HFFc6 (cell line): ENCODE measurements at regions not wholly inside any gene's neighbourhood (a gene's known extent, or its start where the extent isn't known, plus 50 kb on each side); places are given as distances from the start of the nearest gene placed in this dataset.
A peak's percentile ranks its signal among the peaks of the same experiment; 100 is the strongest.
"Not testable (repeated sequence)": the region's sequence is repeated elsewhere in the genome, so short reads cannot be mapped to it uniquely, and the experiment has no call there.

Experiments
- DNase-seq: peaks from one replicate; pipeline ENCODE4 v3.0.0-alpha.2; 2018
- H3K27ac Mint-ChIP-seq: 2 replicates; pipeline ENCODE4 v1.8.0; 2020; ENCODE audit warnings: mild to moderate bottlenecking, mixed read lengths
- H3K27me3 Mint-ChIP-seq: 2 replicates; pipeline ENCODE4 v1.8.0; 2021; ENCODE audit warnings: mild to moderate bottlenecking, moderate library complexity, mixed read lengths; ENCODE audit not compliant: insufficient read depth
- H3K36me3 Mint-ChIP-seq: 2 replicates; pipeline ENCODE4 v1.8.0; 2021; ENCODE audit warnings: low read depth, mixed read lengths
- H3K4me1 Mint-ChIP-seq: 2 replicates; pipeline ENCODE4 v1.8.0; 2020; ENCODE audit warnings: low read depth, mixed read lengths
- H3K4me3 Mint-ChIP-seq: 2 replicates; pipeline ENCODE4 v1.8.0; 2020; ENCODE audit warnings: mild to moderate bottlenecking, moderate library complexity, mixed read lengths
- H3K9me3 Mint-ChIP-seq: 2 replicates; pipeline ENCODE4 v1.8.0; 2020; ENCODE audit warnings: mild to moderate bottlenecking, mixed read lengths
- CTCF ChIP-seq: fragments of 200-600 bp; sonication (generic); IDR thresholded peaks from 2 replicates; pipeline ENCODE4 v1.5.0; 2021; ENCODE audit warnings: antibody characterized with exemption, mild to moderate bottlenecking

GRCh38 chr3:68676136-68676535, 256.2 kb downstream of the TAFA4 start:
- H3K9me3 Mint-ChIP-seq, result peaks cover 22% of the 10 kb centered on the region
- TF ChIP-seq CTCF, result no peak
- no peaks in the 10 kb centered on the region for H3K36me3 Mint-ChIP-seq
- no peak for DNase-seq
- no peaks in the 10 kb centered on the region for H3K4me1 Mint-ChIP-seq
- no peaks in the 10 kb centered on the region for H3K27me3 Mint-ChIP-seq
- no peak overlapping the region for H3K27ac Mint-ChIP-seq
- no peak overlapping the region for H3K4me3 Mint-ChIP-seq

- Mint-ChIP-seq H3K9me3 (peaks cover 23% of the 10 kb centered on the region; the same call in 1 of the 2 replicates), H3K4me3 (no peak overlapping the region), H3K36me3 (no peaks in the 10 kb centered on the region), H3K4me1 (no peaks in the 10 kb centered on the region), H3K27ac (no peak overlapping the region), H3K27me3 (no peaks in the 10 kb centered on the region)
- DNase-seq, result no peak
- TF ChIP-seq CTCF, result no peak
Observed at GRCh38 chr3:68667346-68667745, 265.0 kb downstream of the TAFA4 start.

- H3K36me3 Mint-ChIP-seq, result no peaks in the 10 kb centered on the region
- no peak overlapping the region for H3K27ac Mint-ChIP-seq
- TF ChIP-seq CTCF, result no peak
- no peak overlapping the region for H3K4me3 Mint-ChIP-seq
- peak; percentile 1 for DNase-seq
- H3K4me1 Mint-ChIP-seq, result no peaks in the 10 kb centered on the region
- no peaks in the 10 kb centered on the region for H3K27me3 Mint-ChIP-seq
- H3K9me3 Mint-ChIP-seq, result peaks cover 30% of the 10 kb centered on the region
Observed at GRCh38 chr3:68666429-68667136, 265.8 kb downstream of the TAFA4 start.

GRCh38 chr3:68664276-68664675, 268.1 kb downstream of the TAFA4 start:
- DNase-seq, result no peak
- TF ChIP-seq CTCF, result no peak
- no peak overlapping the region for H3K4me3 Mint-ChIP-seq
- no peaks in the 10 kb centered on the region for H3K36me3 Mint-ChIP-seq
- H3K27me3 Mint-ChIP-seq, result no peaks in the 10 kb centered on the region
- H3K27ac Mint-ChIP-seq, result no peak overlapping the region
- no peaks in the 10 kb centered on the region for H3K4me1 Mint-ChIP-seq
- H3K9me3 Mint-ChIP-seq, result peaks cover 32% of the 10 kb centered on the region

- peaks cover 29% of the 10 kb centered on the region for H3K9me3 Mint-ChIP-seq
- H3K27ac Mint-ChIP-seq, result no peak overlapping the region
- TF ChIP-seq CTCF, result no peak
- no peaks in the 10 kb centered on the region for H3K4me1 Mint-ChIP-seq
- H3K36me3 Mint-ChIP-seq, result no peaks in the 10 kb centered on the region
- no peaks in the 10 kb centered on the region for H3K27me3 Mint-ChIP-seq
- no peak overlapping the region for H3K4me3 Mint-ChIP-seq
- DNase-seq, result no peak
Observed at GRCh38 chr3:68662176-68662575, 270.2 kb downstream of the TAFA4 start.

GRCh38 chr3:68650657-68651056, 281.7 kb downstream of the TAFA4 start:
- H3K36me3 Mint-ChIP-seq, H3K4me3 Mint-ChIP-seq, H3K4me1 Mint-ChIP-seq, DNase-seq, H3K27me3 Mint-ChIP-seq, H3K27ac Mint-ChIP-seq: not testable (repeated sequence)
- peaks cover 36% of the 10 kb centered on the region for H3K9me3 Mint-ChIP-seq
